ENCODE measurements at regions not wholly inside any gene's neighbourhood (a gene's known extent, or its start where the extent isn't known, plus 50 kb on each side); places are given as distances from the start of the nearest gene placed in this dataset.

GRCh38 chr12:30378307-30378706, 317.4 kb downstream of the IPO8 start:
- H3K27ac Mint-ChIP-seq: no peak overlapping the region
- no peaks in the 10 kb centered on the region for H3K27me3 Mint-ChIP-seq
- H3K9me3 Mint-ChIP-seq: no peaks in the 10 kb centered on the region
- H3K36me3 Mint-ChIP-seq: no peaks in the 10 kb centered on the region
- DNase-seq (ENCODE audit: extremely low spot score, unreplicated experiment): no peak
- no peak overlapping the region for H3K4me3 Mint-ChIP-seq
- no peak for TF ChIP-seq CTCF (conservative IDR thresholded peaks at IDR 0.05)
- no peaks in the 10 kb centered on the region for H3K4me1 Mint-ChIP-seq (ENCODE audit: unreplicated experiment)

GRCh38 chr12:30364822-30365221, 330.8 kb downstream of the IPO8 start:
- H3K4me3 Mint-ChIP-seq: no peak overlapping the region
- TF ChIP-seq CTCF (conservative IDR thresholded peaks at IDR 0.05): no peak
- H3K36me3 Mint-ChIP-seq: no peaks in the 10 kb centered on the region
- H3K27ac Mint-ChIP-seq: no peak overlapping the region
- peaks cover 4% of the 10 kb centered on the region for H3K9me3 Mint-ChIP-seq
- no peaks in the 10 kb centered on the region for H3K27me3 Mint-ChIP-seq
- no peak for DNase-seq (ENCODE audit: extremely low spot score, unreplicated experiment)
- H3K4me1 Mint-ChIP-seq (ENCODE audit: unreplicated experiment): no peaks in the 10 kb centered on the region

DNA sequence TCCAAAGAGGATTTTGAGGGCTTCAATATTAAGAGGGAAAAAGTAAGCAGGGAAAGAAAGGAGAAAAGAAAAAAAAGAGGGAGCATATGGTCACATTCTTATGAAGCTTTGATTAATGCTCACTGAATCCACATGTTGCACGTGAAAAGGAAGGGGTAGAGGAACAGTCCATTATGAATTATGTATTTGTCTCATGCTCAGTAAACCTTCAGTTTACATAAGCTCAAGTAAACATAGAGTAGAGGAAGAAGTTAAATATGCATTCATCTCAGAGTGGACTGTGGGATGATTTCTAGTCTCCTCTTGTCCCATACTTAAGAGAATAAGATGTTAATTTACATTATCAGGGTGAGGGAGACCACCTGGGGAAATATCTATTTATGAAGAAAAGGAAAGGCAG, 334.5 kb downstream of the IPO8 start:
- no peak for DNase-seq (ENCODE audit: extremely low spot score, unreplicated experiment)
- TF ChIP-seq CTCF (conservative IDR thresholded peaks at IDR 0.05): no peak
- H3K4me1 Mint-ChIP-seq (ENCODE audit: unreplicated experiment): no peaks in the 10 kb centered on the region
- H3K4me3 Mint-ChIP-seq: no peak overlapping the region
- H3K36me3 Mint-ChIP-seq: no peaks in the 10 kb centered on the region
- no peak overlapping the region for H3K27ac Mint-ChIP-seq
- no peaks in the 10 kb centered on the region for H3K27me3 Mint-ChIP-seq
- H3K9me3 Mint-ChIP-seq: no peaks in the 10 kb centered on the region

DNA sequence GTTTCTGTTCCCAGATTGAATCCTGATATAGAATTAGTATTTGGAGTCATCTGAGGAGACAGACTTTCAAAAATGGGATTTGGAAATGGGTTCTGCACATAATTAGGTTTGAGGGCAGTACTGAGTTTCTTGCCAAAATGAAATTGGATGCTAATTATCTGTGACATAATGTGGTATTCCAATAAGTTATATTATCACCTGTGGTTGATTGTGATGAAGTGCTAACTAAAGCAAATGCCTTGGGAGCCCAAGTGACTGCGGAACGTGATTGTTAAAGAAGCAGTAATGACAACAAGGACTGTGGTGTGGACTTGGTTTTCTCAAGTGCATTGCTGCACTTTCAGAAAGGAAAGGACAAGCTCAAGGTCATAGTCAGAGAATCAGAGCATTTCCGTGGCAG, 337.0 kb downstream of the IPO8 start:
- Mint-ChIP-seq H3K4me3 (no peak overlapping the region), H3K27ac (no peak overlapping the region), H3K9me3 (no peaks in the 10 kb centered on the region), H3K36me3 (no peaks in the 10 kb centered on the region), H3K4me1 (ENCODE audit: unreplicated experiment) (no peaks in the 10 kb centered on the region), H3K27me3 (no peaks in the 10 kb centered on the region)
- DNase-seq (ENCODE audit: extremely low spot score, unreplicated experiment): no peak
- TF ChIP-seq CTCF (conservative IDR thresholded peaks at IDR 0.05): no peak

DNA sequence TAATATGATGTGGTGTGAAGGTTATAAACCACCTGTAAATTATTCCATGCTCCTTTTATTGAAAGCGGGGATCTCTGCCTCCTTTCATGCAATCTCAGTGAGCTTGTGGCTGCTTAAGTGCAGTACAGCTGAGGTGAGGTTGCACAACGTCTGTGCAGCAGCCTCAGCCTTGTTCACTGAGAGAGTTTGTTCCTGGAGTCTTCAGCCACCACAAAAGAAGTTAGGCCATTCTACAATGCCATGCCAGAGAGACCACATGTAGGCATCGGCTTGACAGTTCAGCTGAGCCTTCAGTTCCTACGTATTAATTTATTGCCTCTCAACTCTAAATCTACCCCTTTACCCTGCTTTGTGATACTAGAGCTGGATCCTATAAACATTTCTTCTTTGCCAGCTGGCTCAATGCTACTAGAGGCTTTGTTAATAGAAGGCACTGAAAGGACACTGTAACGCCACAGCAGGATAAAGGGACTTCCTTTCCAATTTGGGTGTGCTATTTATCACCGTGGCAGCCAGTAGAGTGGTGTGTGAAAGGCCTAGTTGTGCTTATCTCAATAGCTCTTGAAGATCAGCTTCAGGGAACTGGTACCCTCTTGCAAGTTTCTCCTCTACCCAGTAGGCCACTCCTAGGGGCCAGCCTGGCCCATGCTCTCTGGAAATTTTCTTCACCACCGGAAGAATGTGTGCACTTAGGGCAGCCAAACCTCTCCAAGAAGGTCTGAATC, 337.7 kb downstream of the IPO8 start:
- no peaks in the 10 kb centered on the region for H3K36me3 Mint-ChIP-seq
- no peak for DNase-seq (ENCODE audit: extremely low spot score, unreplicated experiment)
- H3K4me1 Mint-ChIP-seq (ENCODE audit: unreplicated experiment): no peaks in the 10 kb centered on the region
- no peak for TF ChIP-seq CTCF (conservative IDR thresholded peaks at IDR 0.05)
- no peaks in the 10 kb centered on the region for H3K9me3 Mint-ChIP-seq
- no peaks in the 10 kb centered on the region for H3K27me3 Mint-ChIP-seq
- H3K27ac Mint-ChIP-seq: no peak overlapping the region
- no peak overlapping the region for H3K4me3 Mint-ChIP-seq
